ENCODE measurements at regions not wholly inside any gene's neighbourhood (a gene's known extent, or its start where the extent isn't known, plus 50 kb on each side); places are given as distances from the start of the nearest gene placed in this dataset.
A peak's percentile ranks its signal among the peaks of the same experiment; 100 is the strongest.

DNA sequence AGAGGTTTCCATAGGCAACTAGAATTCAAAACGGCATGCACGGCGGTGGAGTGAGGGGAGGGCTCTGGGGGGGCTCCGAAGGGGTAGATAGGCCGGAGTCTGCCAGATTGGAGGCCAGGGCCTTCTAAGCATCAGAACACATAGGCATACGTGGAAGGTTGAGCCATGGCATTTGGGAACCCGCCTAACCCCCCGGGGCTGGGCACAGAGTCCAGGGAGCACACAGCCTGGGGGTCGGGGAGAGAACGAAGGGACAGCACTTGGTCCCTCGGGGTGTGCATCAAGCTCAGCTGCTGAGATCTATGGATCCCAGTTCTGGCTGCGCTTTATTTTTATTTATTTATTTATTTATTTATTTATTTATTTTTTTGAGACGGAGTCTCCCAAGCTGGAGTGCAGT is 89.4 kb upstream of the TNS3 start:
- no peaks in the 10 kb centered on the region for H3K36me3 Mint-ChIP-seq
- H3K4me3 Mint-ChIP-seq = no peak overlapping the region
- TF ChIP-seq, protein P1, sequence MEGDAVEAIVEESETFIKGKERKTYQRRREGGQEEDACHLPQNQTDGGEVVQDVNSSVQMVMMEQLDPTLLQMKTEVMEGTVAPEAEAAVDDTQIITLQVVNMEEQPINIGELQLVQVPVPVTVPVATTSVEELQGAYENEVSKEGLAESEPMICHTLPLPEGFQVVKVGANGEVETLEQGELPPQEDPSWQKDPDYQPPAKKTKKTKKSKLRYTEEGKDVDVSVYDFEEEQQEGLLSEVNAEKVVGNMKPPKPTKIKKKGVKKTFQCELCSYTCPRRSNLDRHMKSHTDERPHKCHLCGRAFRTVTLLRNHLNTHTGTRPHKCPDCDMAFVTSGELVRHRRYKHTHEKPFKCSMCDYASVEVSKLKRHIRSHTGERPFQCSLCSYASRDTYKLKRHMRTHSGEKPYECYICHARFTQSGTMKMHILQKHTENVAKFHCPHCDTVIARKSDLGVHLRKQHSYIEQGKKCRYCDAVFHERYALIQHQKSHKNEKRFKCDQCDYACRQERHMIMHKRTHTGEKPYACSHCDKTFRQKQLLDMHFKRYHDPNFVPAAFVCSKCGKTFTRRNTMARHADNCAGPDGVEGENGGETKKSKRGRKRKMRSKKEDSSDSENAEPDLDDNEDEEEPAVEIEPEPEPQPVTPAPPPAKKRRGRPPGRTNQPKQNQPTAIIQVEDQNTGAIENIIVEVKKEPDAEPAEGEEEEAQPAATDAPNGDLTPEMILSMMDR (IDR thresholded peaks at IDR 0.05; ENCODE audit: unreplicated experiment) = no peak
- H3K27ac Mint-ChIP-seq = no peak overlapping the region
- peaks cover 36% of the 10 kb centered on the region for H3K4me1 Mint-ChIP-seq
- no peaks in the 10 kb centered on the region for H3K9me3 Mint-ChIP-seq
- no peaks in the 10 kb centered on the region for H3K27me3 Mint-ChIP-seq (ENCODE audit: low read depth)
- DNase-seq (ENCODE audit: low spot score in 2 of 2, unreplicated experiment in 2 of 2) = no peak

DNA sequence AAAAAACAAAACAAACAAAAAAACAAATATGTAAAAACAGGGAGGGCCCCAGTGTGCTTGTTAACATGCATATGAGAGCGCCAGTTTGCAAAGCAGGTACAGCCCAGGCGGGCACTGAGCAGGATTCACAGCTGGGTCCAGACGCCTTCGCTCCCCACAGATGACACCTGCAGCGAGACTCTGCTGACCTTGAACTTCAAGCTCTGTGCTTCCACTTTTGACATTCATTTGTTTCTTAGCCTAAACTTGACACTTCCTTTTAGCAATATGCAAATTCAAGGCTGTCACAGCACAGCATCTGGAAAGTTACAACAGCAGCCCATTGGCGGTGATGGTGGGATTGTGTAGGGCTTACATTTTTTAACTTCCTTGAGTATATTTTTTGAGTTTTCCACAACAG is 88.8 kb upstream of the TNS3 start:
- no peaks in the 10 kb centered on the region for H3K9me3 Mint-ChIP-seq
- no peaks in the 10 kb centered on the region for H3K36me3 Mint-ChIP-seq
- TF ChIP-seq, protein P1 (IDR thresholded peaks at IDR 0.05; ENCODE audit: unreplicated experiment) = no peak
- peaks cover 43% of the 10 kb centered on the region for H3K4me1 Mint-ChIP-seq
- H3K4me3 Mint-ChIP-seq = no peak overlapping the region
- no peaks in the 10 kb centered on the region for H3K27me3 Mint-ChIP-seq (ENCODE audit: low read depth)
- no peak overlapping the region for H3K27ac Mint-ChIP-seq
- DNase-seq (ENCODE audit: low spot score in 2 of 2, unreplicated experiment in 2 of 2) = no peak

DNA sequence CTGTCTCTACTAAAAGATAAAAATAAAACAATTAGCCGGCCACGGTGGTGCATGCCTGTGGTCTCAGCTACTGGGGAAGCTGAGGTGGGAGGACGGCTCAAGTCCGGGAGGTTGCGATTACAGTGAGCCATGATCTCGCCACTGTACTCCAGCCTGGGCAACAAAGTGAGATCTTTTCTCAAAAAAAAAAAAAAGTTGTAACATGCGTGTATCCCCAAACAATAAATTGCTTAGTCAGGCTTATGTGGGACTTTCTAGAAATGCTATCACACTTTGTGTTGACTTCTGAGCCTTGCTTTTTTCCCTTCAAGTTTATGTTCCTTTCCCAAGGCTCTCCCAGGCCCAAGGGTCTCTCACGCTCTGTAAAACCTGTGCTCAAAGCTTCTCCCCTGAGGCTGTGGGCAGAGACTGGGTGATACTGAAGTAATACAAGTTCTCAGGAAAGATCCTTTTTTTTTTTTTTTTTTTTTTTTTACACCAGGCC is 88.0 kb upstream of the TNS3 start:
- H3K36me3 Mint-ChIP-seq = no peaks in the 10 kb centered on the region
- H3K27ac Mint-ChIP-seq = peak overlapping the region; percentile 76
- H3K9me3 Mint-ChIP-seq = no peaks in the 10 kb centered on the region
- H3K27me3 Mint-ChIP-seq (ENCODE audit: low read depth) = no peaks in the 10 kb centered on the region
- TF ChIP-seq, protein P1 (IDR thresholded peaks at IDR 0.05; ENCODE audit: unreplicated experiment) = no peak
- H3K4me3 Mint-ChIP-seq = no peak overlapping the region
- H3K4me1 Mint-ChIP-seq = peaks cover 43% of the 10 kb centered on the region
- DNase-seq (ENCODE audit: low spot score in 2 of 2, unreplicated experiment in 2 of 2) = no peak

DNA sequence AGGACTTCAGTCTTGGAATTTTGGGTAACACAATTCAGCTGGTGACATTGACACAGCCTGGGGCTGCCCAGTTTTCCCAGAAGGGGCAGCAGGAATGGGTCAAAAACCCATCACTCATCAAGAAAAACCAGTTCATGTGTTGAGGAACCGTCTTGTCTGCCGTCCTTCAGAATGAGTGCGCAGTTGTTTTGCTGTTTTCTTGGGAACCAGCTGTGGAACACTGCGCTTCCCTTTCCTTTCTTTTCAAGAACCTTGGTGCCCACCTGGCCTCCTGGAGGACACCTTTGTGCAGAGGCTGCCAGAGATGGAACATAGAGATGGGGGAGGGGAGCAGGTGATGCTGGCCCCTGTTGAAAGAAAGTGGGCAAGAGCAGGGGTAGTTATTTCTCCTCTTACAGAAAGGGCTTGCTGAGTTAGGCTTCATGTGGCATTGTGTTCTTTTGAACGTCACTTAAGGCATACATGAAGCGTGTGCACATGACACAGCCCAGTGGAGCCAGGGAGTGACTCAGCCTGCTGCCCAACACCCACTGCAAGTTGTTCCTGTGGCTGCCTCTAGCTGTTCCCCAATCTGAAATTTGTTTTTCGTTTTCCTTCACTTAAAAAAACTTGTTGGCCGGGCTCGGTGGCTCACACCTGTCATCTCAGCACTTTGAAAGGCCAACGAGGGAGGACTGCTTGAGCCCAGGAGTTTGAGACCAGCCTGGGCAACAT is 87.4 kb upstream of the TNS3 start:
- Mint-ChIP-seq H3K9me3 (no peaks in the 10 kb centered on the region), H3K27ac (peak overlapping the region; percentile 39), H3K4me1 (peaks cover 43% of the 10 kb centered on the region), H3K36me3 (no peaks in the 10 kb centered on the region), H3K27me3 (ENCODE audit: low read depth) (no peaks in the 10 kb centered on the region), H3K4me3 (no peak overlapping the region)
- TF ChIP-seq, protein P1 (IDR thresholded peaks at IDR 0.05; ENCODE audit: unreplicated experiment) = no peak
- no peak for DNase-seq (ENCODE audit: low spot score in 2 of 2, unreplicated experiment in 2 of 2)

DNA sequence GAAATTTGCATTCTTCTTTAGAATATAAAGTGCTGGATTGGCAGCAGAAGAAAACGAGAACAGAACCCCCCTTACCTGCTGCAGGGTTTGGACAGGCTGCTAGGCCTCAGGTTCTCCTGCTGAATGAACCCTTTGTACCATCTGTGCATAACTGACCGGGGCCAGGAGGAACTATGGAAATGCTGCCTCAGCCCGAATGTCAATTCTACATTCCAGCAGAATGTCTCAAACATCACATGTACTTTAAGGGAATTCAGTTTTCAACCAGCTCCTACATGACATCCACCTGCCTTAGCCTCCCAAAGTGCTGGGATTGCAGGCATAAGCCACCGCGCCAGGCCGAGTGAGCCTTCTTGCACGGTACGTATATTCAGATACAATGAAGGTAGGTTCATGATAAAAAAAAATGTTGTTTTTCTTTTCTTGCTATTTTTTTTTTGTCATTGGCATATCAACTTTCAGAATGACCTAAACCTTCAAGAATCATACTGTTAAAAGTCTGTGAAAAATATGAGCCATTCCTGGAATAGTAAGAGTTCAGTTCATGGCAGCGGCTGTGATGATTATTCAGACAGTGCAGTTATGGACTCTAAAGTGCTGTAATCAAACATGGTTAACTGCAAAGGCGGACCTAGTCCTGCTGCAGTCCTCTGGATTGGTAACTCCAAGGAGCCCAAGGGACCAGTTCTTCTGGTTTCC is 84.4 kb upstream of the TNS3 start:
- TF ChIP-seq, protein P1 (IDR thresholded peaks at IDR 0.05; ENCODE audit: unreplicated experiment) = no peak
- Mint-ChIP-seq H3K27ac (peak overlapping the region; percentile 52), H3K4me3 (no peak overlapping the region)

More for the DNA sequence above, 84.4 kb upstream of the TNS3 start:
- H3K4me1 Mint-ChIP-seq = peaks cover 43% of the 10 kb centered on the region
- H3K27me3 Mint-ChIP-seq (ENCODE audit: low read depth) = no peaks in the 10 kb centered on the region
- no peaks in the 10 kb centered on the region for H3K9me3 Mint-ChIP-seq
- H3K36me3 Mint-ChIP-seq = no peaks in the 10 kb centered on the region
- DNase-seq (ENCODE audit: low spot score in 2 of 2, unreplicated experiment in 2 of 2) = no peak

Measured in mesothelial cell of epicardium (in vitro differentiated cells).